ENCODE measurements at regions not wholly inside any gene's neighbourhood (a gene's known extent, or its start where the extent isn't known, plus 50 kb on each side); places are given as distances from the start of the nearest gene placed in this dataset.

DNA sequence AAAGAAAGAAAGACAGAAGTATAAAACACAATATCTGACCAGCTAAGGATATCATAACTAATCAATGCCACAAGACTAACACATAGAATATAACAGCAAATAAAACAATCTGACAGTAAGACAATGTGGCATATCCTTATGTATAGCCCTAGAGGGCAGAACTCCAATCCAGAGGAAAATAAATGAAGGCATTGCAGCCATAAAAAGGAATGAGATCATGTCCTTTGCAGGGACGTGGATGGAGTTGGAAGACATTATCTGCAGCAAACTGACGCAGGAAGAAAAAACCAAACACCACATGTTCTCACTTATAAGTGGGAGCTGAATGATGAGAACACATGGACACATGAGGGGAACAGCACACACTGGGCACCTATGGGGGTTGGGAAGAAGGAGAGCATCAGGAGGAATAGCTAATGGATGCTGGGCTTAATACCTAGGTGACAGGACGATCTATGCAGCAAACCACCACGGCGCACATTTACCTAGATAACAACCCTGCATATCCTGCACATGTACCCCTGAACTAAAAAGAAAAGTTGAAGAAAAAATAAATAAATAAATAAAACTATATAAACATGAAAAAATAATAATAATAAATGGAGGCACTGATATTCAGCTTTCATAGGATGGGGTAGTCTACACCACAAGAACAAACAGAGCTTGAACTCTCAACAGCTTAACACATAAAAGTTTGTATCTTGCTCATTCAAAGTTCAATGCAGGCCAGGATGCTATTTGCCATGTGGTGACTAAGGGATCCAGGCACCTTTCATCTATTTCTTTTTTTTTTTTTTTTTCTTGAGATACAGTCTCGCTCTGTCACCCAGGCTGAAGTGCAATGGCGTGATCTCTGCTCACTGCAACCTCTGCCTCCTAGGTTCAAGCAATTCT, 66.1 kb upstream of the KAT6B start:
- TF ChIP-seq USF1 (IDR thresholded peaks at IDR 0.05) (no peak), TEAD4 (IDR thresholded peaks at IDR 0.05) (no peak), EGR1 (IDR thresholded peaks at IDR 0.05) (no peak), MAX (IDR thresholded peaks at IDR 0.05) (no peak), YY1 (IDR thresholded peaks at IDR 0.05; ENCODE audit: low read depth) (no peak), EP300 (IDR thresholded peaks at IDR 0.05; ENCODE audit: borderline replicate concordance) (no peak), TAF1 (IDR thresholded peaks at IDR 0.05; ENCODE audit: low read depth) (no peak), ZBTB7A (IDR thresholded peaks at IDR 0.05; ENCODE audit: low read depth) (no peak), RAD21 (IDR thresholded peaks at IDR 0.05; ENCODE audit: low read depth) (no peak), CREB1 (IDR thresholded peaks at IDR 0.05; ENCODE audit: low read depth) (no peak), NFIC (IDR thresholded peaks at IDR 0.05) (no peak)

DNA sequence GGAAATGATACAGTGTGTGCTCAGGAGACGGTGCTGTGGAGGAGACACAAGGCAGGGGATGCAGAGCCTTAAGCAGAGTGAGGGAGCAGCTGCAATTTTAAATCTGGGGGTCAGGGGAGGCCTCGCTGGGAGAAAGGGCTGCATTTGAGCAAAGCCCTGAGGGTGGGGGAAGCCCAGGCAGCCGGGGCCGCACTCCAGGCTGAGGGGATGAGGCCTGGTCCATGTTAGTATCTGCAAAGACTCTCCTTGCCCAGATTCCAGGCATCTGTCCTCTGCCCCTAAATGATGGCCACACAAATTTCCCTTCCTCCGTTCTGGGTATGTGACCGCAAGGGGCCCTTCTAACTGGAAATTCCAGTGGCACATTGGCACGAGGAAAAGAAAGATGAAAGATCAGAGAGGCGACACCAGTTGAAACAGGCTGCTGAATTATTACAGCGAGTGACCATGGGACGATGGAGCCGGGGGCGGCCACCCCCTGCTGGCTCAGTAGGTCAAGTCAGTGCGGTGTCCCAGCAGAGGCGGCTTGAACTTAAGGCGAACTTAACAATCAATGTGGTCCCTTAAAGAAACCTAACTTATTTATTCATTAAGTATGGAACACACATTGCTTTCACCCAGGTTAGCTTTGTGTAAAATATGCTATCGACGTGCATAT, 62.3 kb upstream of the KAT6B start:
- TF ChIP-seq ZBTB7A (IDR thresholded peaks at IDR 0.05; ENCODE audit: low read depth), result no peak
- TF ChIP-seq USF1 (IDR thresholded peaks at IDR 0.05), result no peak
- no peak for TF ChIP-seq TAF1 (IDR thresholded peaks at IDR 0.05; ENCODE audit: low read depth)
- no peak for TF ChIP-seq MAX (IDR thresholded peaks at IDR 0.05)
- TF ChIP-seq EP300 (IDR thresholded peaks at IDR 0.05; ENCODE audit: borderline replicate concordance), result no peak
- TF ChIP-seq, protein P1, sequence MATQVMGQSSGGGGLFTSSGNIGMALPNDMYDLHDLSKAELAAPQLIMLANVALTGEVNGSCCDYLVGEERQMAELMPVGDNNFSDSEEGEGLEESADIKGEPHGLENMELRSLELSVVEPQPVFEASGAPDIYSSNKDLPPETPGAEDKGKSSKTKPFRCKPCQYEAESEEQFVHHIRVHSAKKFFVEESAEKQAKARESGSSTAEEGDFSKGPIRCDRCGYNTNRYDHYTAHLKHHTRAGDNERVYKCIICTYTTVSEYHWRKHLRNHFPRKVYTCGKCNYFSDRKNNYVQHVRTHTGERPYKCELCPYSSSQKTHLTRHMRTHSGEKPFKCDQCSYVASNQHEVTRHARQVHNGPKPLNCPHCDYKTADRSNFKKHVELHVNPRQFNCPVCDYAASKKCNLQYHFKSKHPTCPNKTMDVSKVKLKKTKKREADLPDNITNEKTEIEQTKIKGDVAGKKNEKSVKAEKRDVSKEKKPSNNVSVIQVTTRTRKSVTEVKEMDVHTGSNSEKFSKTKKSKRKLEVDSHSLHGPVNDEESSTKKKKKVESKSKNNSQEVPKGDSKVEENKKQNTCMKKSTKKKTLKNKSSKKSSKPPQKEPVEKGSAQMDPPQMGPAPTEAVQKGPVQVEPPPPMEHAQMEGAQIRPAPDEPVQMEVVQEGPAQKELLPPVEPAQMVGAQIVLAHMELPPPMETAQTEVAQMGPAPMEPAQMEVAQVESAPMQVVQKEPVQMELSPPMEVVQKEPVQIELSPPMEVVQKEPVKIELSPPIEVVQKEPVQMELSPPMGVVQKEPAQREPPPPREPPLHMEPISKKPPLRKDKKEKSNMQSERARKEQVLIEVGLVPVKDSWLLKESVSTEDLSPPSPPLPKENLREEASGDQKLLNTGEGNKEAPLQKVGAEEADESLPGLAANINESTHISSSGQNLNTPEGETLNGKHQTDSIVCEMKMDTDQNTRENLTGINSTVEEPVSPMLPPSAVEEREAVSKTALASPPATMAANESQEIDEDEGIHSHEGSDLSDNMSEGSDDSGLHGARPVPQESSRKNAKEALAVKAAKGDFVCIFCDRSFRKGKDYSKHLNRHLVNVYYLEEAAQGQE (IDR thresholded peaks at IDR 0.05; ENCODE audit: low read depth), result no peak
- TF ChIP-seq CREB1 (IDR thresholded peaks at IDR 0.05; ENCODE audit: low read depth), result no peak
- no peak for TF ChIP-seq NFIC (IDR thresholded peaks at IDR 0.05)
- no peak for TF ChIP-seq FOXM1 (IDR thresholded peaks at IDR 0.05; ENCODE audit: borderline replicate concordance, low read depth)
- no peak for TF ChIP-seq YY1 (IDR thresholded peaks at IDR 0.05; ENCODE audit: low read depth)
- TF ChIP-seq TEAD4 (IDR thresholded peaks at IDR 0.05), result no peak
- no peak for TF ChIP-seq EGR1 (IDR thresholded peaks at IDR 0.05)
- TF ChIP-seq RAD21 (IDR thresholded peaks at IDR 0.05; ENCODE audit: low read depth), result no peak
- no peak for TF ChIP-seq TCF12 (IDR thresholded peaks at IDR 0.05; ENCODE audit: low read depth)
- TF ChIP-seq CEBPB (IDR thresholded peaks at IDR 0.05), result no peak

DNA sequence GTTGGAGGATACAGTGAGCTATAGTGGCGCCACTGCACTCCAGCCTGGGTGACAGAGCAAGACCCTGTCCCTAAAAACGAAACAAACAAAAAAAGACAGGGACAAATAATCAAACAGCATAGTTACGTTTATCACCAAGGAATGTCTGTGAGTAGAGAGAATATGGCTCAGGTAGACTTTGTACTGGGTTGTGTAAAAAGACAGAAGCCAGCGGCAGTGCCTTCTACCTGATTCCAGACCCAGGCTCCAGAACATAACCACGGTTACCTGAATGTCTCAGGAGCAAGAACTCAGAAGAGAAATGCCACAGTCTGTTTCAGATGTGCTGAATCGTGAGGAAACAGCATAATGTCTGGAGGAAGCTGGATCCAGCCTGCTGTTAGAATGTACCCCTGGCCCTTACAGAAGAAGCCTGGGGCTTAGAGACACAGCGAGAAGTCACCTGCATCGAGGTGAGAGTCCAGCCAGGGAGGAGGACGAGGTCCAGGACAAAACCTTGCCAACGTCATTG, 60.9 kb upstream of the KAT6B start:
- no peak for TF ChIP-seq FOXM1 (IDR thresholded peaks at IDR 0.05; ENCODE audit: borderline replicate concordance, low read depth)
- TF ChIP-seq YY1 (IDR thresholded peaks at IDR 0.05; ENCODE audit: low read depth), result no peak
- TF ChIP-seq TAF1 (IDR thresholded peaks at IDR 0.05; ENCODE audit: low read depth), result no peak
- no peak for TF ChIP-seq TEAD4 (IDR thresholded peaks at IDR 0.05)
- TF ChIP-seq, protein P1 (IDR thresholded peaks at IDR 0.05; ENCODE audit: low read depth), result no peak
- TF ChIP-seq RAD21 (IDR thresholded peaks at IDR 0.05; ENCODE audit: low read depth), result no peak
- TF ChIP-seq MAX (IDR thresholded peaks at IDR 0.05), result no peak
- no peak for TF ChIP-seq USF1 (IDR thresholded peaks at IDR 0.05)
- no peak for TF ChIP-seq NFIC (IDR thresholded peaks at IDR 0.05)
- TF ChIP-seq EGR1 (IDR thresholded peaks at IDR 0.05), result no peak
- TF ChIP-seq CEBPB (IDR thresholded peaks at IDR 0.05), result no peak

GRCh38 chr10:74766501-74766900, 59.9 kb upstream of the KAT6B start:
- TF ChIP-seq CEBPB (IDR thresholded peaks at IDR 0.05), result no peak
- no peak for TF ChIP-seq EP300 (IDR thresholded peaks at IDR 0.05; ENCODE audit: borderline replicate concordance)
- TF ChIP-seq EGR1 (IDR thresholded peaks at IDR 0.05), result no peak
- no peak for TF ChIP-seq MAX (IDR thresholded peaks at IDR 0.05)
- TF ChIP-seq NFIC (IDR thresholded peaks at IDR 0.05), result no peak
- no peak for TF ChIP-seq TCF12 (IDR thresholded peaks at IDR 0.05; ENCODE audit: low read depth)
- TF ChIP-seq TAF1 (IDR thresholded peaks at IDR 0.05; ENCODE audit: low read depth), result no peak
- no peak for TF ChIP-seq CREB1 (IDR thresholded peaks at IDR 0.05; ENCODE audit: low read depth)
- no peak for TF ChIP-seq FOXM1 (IDR thresholded peaks at IDR 0.05; ENCODE audit: borderline replicate concordance, low read depth)

Data from Ishikawa (cell line).